IMR-90 (cell line): ENCODE measurements at regions not wholly inside any gene's neighbourhood (a gene's known extent, or its start where the extent isn't known, plus 50 kb on each side); places are given as distances from the start of the nearest gene placed in this dataset.
"Not testable (repeated sequence)": the region's sequence is repeated elsewhere in the genome, so short reads cannot be mapped to it uniquely, and the experiment has no call there.

Experiments used
- ATAC-seq: fragments of 200-7000 bp; cut with Tn5 transposase; 2 replicates; pipeline ENCODE4 v1.9.1; 2020; ENCODE audit warnings: low read depth, mild to moderate bottlenecking, moderate library complexity
- BruUV-seq: library from RNA; stranded (reverse); fragments of 400-500 nt; replicated peaks from 2 replicates; lab custom pipeline; 2021; lab: Mats Ljungman, UMichigan
- CTCF ChIA-PET: fragments of 300-600 bp; formaldehyde crosslinking; extraction: SDS; loops from one replicate; lab custom pipeline; 2021; ENCODE audit warnings: antibody characterized with exemption; lab: Yijun Ruan, JAX
- POLR2A ChIA-PET: fragments of 300-600 bp; sonication (Branson Sonifier 250); formaldehyde crosslinking; loops from one replicate; lab custom pipeline; 2022; ENCODE audit warnings: antibody characterized with exemption; ENCODE audit not compliant: unreplicated experiment; lab: Charles Lee
- DNase-seq: peaks from one replicate; pipeline ENCODE4 v3.0.0; 2013
- H2AFZ ChIP-seq: replicated peaks from 2 replicates; pipeline ENCODE3; 2013; ENCODE audit warnings: low read length, mild to moderate bottlenecking; ENCODE audit not compliant: poor library complexity
- H2AK5ac ChIP-seq: 2 replicates; pipeline ENCODE4 v1.6.1; 2013; ENCODE audit warnings: low read depth, low read length, inconsistent platforms
- H2AK9ac ChIP-seq: replicated peaks from 2 replicates; pipeline ENCODE3; 2013; ENCODE audit warnings: mild to moderate bottlenecking, low read depth, low read length, moderate library complexity; ENCODE audit not compliant: poor library complexity
- H2BK120ac ChIP-seq: 2 replicates; pipeline ENCODE4 v1.6.1; 2013; ENCODE audit warnings: low read depth, low read length, inconsistent platforms
- H2BK15ac ChIP-seq: 3 replicates; pipeline ENCODE4 v1.6.1; 2013; ENCODE audit warnings: low read depth, low read length, inconsistent platforms
- H2BK20ac ChIP-seq: 2 replicates; pipeline ENCODE4 v1.6.1; 2013; ENCODE audit warnings: low read depth, mild to moderate bottlenecking, inconsistent platforms, low read length, moderate library complexity
- H2BK5ac ChIP-seq: 2 replicates; pipeline ENCODE4 v1.6.1; 2013; ENCODE audit warnings: mild to moderate bottlenecking, low read depth, low read length, inconsistent platforms; ENCODE audit not compliant: poor library complexity, severe bottlenecking
- H3K14ac ChIP-seq: replicated peaks from 2 replicates; pipeline ENCODE4 v1.6.1; 2013; ENCODE audit warnings: low read depth, low read length, inconsistent platforms
- H3K18ac ChIP-seq: 2 replicates; pipeline ENCODE4 v1.6.1; 2013; ENCODE audit warnings: low read depth, low read length, control low read depth
- H3K23ac ChIP-seq: 2 replicates; pipeline ENCODE4 v1.6.1; 2013; ENCODE audit warnings: low read depth, low read length, inconsistent platforms
- H3K27ac ChIP-seq: 2 replicates; pipeline ENCODE4 v1.5.1; 2013; ENCODE audit warnings: mild to moderate bottlenecking, control low read depth, low read length; ENCODE audit not compliant: insufficient read depth
- H3K27me3 ChIP-seq: 2 replicates; pipeline ENCODE4 v1.6.1; 2013; ENCODE audit warnings: low read length; ENCODE audit not compliant: control insufficient read depth, insufficient read depth
- H3K36me3 ChIP-seq: 2 replicates; pipeline ENCODE4 v1.6.1; 2013; ENCODE audit warnings: low read length, mixed read lengths; ENCODE audit not compliant: control insufficient read depth, insufficient read depth
- H3K4ac ChIP-seq: 2 replicates; pipeline ENCODE4 v1.6.1; 2013; ENCODE audit warnings: low read depth, low read length, inconsistent platforms
- H3K4me1 ChIP-seq: 2 replicates; pipeline ENCODE4 v1.6.1; 2013; ENCODE audit warnings: low read length, mixed read lengths; ENCODE audit not compliant: control insufficient read depth, insufficient read depth
- H3K4me2 ChIP-seq: 2 replicates; pipeline ENCODE4 v1.6.1; 2013; ENCODE audit warnings: low read depth, mild to moderate bottlenecking, control low read depth, low read length, moderate library complexity
- H3K4me3 ChIP-seq: 2 replicates; pipeline ENCODE4 v1.5.1; 2013; ENCODE audit warnings: low read depth, mild to moderate bottlenecking, control low read depth, low read length, moderate library complexity; ENCODE audit not compliant: insufficient read depth
- H3K56ac ChIP-seq: 2 replicates; pipeline ENCODE4 v1.6.1; 2013; ENCODE audit warnings: low read length, inconsistent platforms; ENCODE audit not compliant: insufficient read depth; ENCODE audit errors: extremely low read depth
- H3K79me1 ChIP-seq, 2 experiments: 2 replicates each; pipeline ENCODE4 v1.6.1; 2013; ENCODE audit warnings: low read length in 2 of 2, inconsistent platforms in 1 of 2, low read depth in 1 of 2
- H3K9ac ChIP-seq: 2 replicates; pipeline ENCODE4 v1.6.1; 2013; ENCODE audit warnings: low read depth, low read length, control low read depth
- H3K9me1 ChIP-seq: 2 replicates; pipeline ENCODE4 v1.6.1; 2013; ENCODE audit warnings: low read length, inconsistent platforms; ENCODE audit not compliant: insufficient read depth
- H3K9me3 ChIP-seq: 2 replicates; pipeline ENCODE4 v1.6.1; 2013; ENCODE audit warnings: low read length; ENCODE audit not compliant: control insufficient read depth, insufficient read depth
- H4K20me1 ChIP-seq: 2 replicates; pipeline ENCODE4 v1.6.1; 2013; ENCODE audit warnings: low read length, inconsistent platforms; ENCODE audit not compliant: insufficient read depth
- H4K5ac ChIP-seq: 2 replicates; pipeline ENCODE4 v1.6.1; 2013; ENCODE audit warnings: mild to moderate bottlenecking, low read depth, low read length, control low read depth
- H4K8ac ChIP-seq, 2 experiments: 2 replicates each; pipeline ENCODE4 v1.6.1; 2013; ENCODE audit warnings: low read depth in 2 of 2, low read length in 2 of 2, control low read depth in 1 of 2, inconsistent platforms in 1 of 2
- H4K91ac ChIP-seq: 2 replicates; pipeline ENCODE4 v1.6.1; 2013; ENCODE audit warnings: low read depth, low read length, inconsistent platforms; ENCODE audit not compliant: insufficient read depth
- MAFK ChIP-seq: IDR thresholded peaks from 2 replicates; pipeline ENCODE4 v1.6.1; 2012; ENCODE audit warnings: low read depth, low read length, improper control_type of control experiment
- WGBS, 2 experiments: methylation state at CpG; one replicate each; pipeline versions ENCODE4 v1.1.5 to v1.1.7; 2013; ENCODE audit warnings: missing lambda C conversion rate in 2 of 2; ENCODE audit not compliant: insufficient read length in 1 of 2; ENCODE audit errors: extremely low coverage in 2 of 2; 5-methylcytosine and 5-hydroxymethylcytosine counted together
- dilution Hi-C: fragments of 300-500 bp; cut with HindIII; formaldehyde crosslinking; loops from one replicate; pipeline ENCODE4 v1.14.3; 2018; ENCODE audit warnings: low sequenced_read_pairs; ENCODE audit not compliant: unreplicated experiment
- in situ Hi-C: fragments of 300-500 bp; cut with MboI; formaldehyde crosslinking; loops from 3 replicates; pipeline ENCODE4 v1.14.3; 2019; ENCODE audit warnings: low sequenced_read_pairs, inconsistent platforms, mixed read lengths
- intact Hi-C: fragments of 100-400 bp; cut with micrococcal nuclease; formaldehyde crosslinking; loops from 2 replicates; pipeline ENCODE4 v1.10.0; 2022
- TF ChIP-seq, protein P1 (sequence below): fragments of 150-350 bp; IDR thresholded peaks from 2 replicates; pipeline ENCODE4 v1.6.1; 2017; ENCODE audit warnings: mild to moderate bottlenecking, antibody characterized with exemption, low read length, low read depth

- ChIA-PET CTCF (no interaction called here), POLR2A (no interaction called here)
- Histone ChIP-seq H4K8ac (no peak overlapping the region), H4K20me1 (no peaks in the 10 kb centered on the region), H3K4me3 (no peak overlapping the region), H3K4me2 (no peak overlapping the region), H3K4me1 (no peaks in the 10 kb centered on the region), H2AK9ac (no peak overlapping the region), H2BK5ac (no peak overlapping the region), H3K9me3 (no peaks in the 10 kb centered on the region), H4K5ac (no peak overlapping the region), H4K91ac (no peak overlapping the region), H3K9ac (no peak overlapping the region), H2BK20ac (no peak overlapping the region), H2BK120ac (no peak overlapping the region), H3K56ac (no peak overlapping the region), H3K36me3 (no peaks in the 10 kb centered on the region), H3K27me3 (peaks cover 33% of the 10 kb centered on the region), H2BK15ac (no peak overlapping the region), H3K23ac (no peak overlapping the region), H3K27ac (no peak overlapping the region), H2AFZ (no peak overlapping the region), H2AK5ac (no peak overlapping the region), H3K14ac (no peak overlapping the region), H3K4ac (no peak overlapping the region), H3K79me1 (no peaks in the 10 kb centered on the region), H3K9me1 (0 out of 2 replicates have a peak, but pooled peaks cover 2% of the 10 kb centered on the region), H3K18ac (no peak overlapping the region)
- DNase-seq (no peak), ATAC-seq (no peak)
- dilution Hi-C loops, result no loop called here
- in situ Hi-C loops, result no loop called here
- 58% methylated on average over 9 of the region's 21 CpGs; no CpG with 5 or more reads in 1 of the 2 experiments for WGBS, 2 experiments
- BruUV-seq, result no TSS peak
- intact Hi-C loops, result no loop called here
- no peak for TF ChIP-seq MAFK
- TF ChIP-seq, protein P1, sequence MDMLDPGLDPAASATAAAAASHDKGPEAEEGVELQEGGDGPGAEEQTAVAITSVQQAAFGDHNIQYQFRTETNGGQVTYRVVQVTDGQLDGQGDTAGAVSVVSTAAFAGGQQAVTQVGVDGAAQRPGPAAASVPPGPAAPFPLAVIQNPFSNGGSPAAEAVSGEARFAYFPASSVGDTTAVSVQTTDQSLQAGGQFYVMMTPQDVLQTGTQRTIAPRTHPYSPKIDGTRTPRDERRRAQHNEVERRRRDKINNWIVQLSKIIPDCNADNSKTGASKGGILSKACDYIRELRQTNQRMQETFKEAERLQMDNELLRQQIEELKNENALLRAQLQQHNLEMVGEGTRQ, result no peak
Observed at GRCh38 chr17:77804796-77805426, 153.6 kb upstream of the TNRC6C start.

DNA sequence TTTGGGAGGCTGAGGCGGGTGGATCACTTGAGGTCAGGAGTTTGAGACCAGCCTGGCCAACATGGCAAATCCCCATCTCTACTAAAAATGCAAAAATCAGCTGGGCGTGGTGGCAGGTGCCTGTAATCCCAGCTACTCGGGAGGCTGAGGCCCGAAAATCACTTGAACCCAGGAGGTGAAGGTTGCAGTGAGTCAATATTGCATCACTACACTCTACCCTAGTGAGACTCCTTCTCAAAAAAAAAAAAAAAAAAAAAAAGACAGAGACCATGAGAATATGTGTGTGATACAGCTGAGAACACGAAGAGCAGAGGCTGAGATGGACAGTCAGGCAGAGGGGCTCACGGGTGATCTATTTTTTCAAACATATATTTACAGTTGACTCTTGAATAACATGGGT lies 152.5 kb upstream of the TNRC6C start:
- BruUV-seq, H2AK5ac ChIP-seq, H3K4me1 ChIP-seq, H2BK15ac ChIP-seq, H4K20me1 ChIP-seq, H2AK9ac ChIP-seq, H4K5ac ChIP-seq, H3K9me1 ChIP-seq, POLR2A ChIA-PET, H3K18ac ChIP-seq, H3K27ac ChIP-seq, H3K36me3 ChIP-seq, in situ Hi-C loops, ATAC-seq, H2BK5ac ChIP-seq, H2BK20ac ChIP-seq, H3K4ac ChIP-seq, DNase-seq, H3K23ac ChIP-seq, H3K56ac ChIP-seq, H3K79me1 ChIP-seq, H4K91ac ChIP-seq, H3K14ac ChIP-seq, H3K4me3 ChIP-seq, H3K9me3 ChIP-seq, dilution Hi-C loops, intact Hi-C loops, H2AFZ ChIP-seq, H3K4me2 ChIP-seq, H3K9ac ChIP-seq, H2BK120ac ChIP-seq, H4K8ac ChIP-seq: not testable (repeated sequence)
- CTCF ChIA-PET, result interaction anchor here (0.6 to 0.8 kb wide), 2 partner anchors 9 to 128 kb away, joined by 3 to 5 read pairs; no protein-coding TSS in a partner anchor
- no CpG with 5 or more reads among the region's 6 CpGs for WGBS, 2 experiments
- peaks cover 33% of the 10 kb centered on the region for H3K27me3 ChIP-seq
